ENCODE measurements at regions not wholly inside any gene's neighbourhood (a gene's known extent, or its start where the extent isn't known, plus 50 kb on each side); places are given as distances from the start of the nearest gene placed in this dataset.

DNA sequence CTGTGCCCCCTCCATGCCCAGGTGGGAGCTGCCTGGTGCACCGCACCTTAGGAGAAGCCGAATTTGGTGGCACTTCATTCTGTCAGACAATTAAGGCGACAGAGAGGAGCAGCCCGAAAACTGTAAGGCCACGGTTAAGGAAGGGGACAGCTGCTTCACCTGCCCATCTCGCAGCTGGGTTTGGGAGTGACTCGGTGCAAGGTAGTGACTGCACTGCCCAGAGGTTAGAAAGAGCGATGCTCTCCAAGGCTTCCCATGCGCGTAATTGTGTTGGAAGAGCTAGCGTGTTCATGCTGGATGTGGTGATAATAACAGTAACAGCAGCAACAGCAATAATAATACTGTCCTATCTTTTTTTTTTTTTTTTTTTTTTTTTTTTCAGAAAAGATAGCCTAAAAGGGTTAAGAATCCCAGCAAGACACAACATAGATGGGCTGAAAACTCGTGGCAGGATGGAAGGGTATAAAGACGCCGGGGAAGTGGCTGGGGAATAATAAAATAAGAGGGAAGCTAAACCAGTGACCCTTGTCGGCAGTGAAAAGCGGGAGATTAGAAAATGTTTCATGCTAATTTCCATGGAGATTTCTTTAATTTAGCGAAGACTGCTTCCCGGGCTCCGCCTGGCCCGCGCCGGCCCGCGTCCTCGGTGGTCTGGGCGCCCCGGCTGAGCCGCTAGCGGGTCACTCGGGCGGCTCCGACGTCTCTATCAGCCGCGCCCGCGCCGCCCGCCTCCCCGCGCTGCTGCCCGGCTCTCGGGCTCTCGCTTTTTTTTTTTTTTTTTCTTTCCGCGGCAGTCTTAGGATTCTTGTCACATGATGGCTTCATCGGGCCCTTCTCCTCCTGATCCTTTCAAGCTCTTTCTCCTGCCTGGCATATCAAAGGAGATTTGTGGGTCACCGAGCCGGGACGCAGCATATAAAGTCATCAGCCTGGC lies 617.1 kb downstream of the NR2F2 start:
- TF ChIP-seq, protein P1, sequence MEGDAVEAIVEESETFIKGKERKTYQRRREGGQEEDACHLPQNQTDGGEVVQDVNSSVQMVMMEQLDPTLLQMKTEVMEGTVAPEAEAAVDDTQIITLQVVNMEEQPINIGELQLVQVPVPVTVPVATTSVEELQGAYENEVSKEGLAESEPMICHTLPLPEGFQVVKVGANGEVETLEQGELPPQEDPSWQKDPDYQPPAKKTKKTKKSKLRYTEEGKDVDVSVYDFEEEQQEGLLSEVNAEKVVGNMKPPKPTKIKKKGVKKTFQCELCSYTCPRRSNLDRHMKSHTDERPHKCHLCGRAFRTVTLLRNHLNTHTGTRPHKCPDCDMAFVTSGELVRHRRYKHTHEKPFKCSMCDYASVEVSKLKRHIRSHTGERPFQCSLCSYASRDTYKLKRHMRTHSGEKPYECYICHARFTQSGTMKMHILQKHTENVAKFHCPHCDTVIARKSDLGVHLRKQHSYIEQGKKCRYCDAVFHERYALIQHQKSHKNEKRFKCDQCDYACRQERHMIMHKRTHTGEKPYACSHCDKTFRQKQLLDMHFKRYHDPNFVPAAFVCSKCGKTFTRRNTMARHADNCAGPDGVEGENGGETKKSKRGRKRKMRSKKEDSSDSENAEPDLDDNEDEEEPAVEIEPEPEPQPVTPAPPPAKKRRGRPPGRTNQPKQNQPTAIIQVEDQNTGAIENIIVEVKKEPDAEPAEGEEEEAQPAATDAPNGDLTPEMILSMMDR (IDR thresholded peaks at IDR 0.05; ENCODE audit: control insufficient read depth, insufficient read depth, low read depth, low read length, missing control alignments) = no peak
- no peak overlapping the region for H3K4me3 ChIP-seq (ENCODE audit: control insufficient read depth, low read depth, low read length)
- no peak for DNase-seq (ENCODE audit: low read depth)

DNA sequence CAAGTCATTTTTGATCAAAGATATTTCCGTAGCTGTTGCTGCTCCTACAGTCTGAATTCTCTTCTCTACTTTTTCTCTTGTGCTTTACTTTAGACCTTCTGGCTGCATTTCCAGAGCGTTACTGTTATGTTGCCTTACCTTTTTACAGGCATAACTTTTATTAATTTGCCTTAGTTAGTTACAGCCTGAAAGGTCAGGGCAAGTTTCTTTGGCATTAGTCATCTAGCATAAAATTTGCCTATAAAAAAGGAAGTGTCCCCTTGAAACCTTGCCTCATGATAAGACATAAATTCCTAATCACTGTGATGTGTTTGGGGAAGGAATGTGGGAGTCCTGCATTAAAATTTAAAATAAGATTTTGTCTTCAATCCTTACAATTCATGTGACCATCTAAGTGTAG lies 618.5 kb downstream of the NR2F2 start:
- TF ChIP-seq, protein P1 (IDR thresholded peaks at IDR 0.05; ENCODE audit: control insufficient read depth, insufficient read depth, low read depth, low read length, missing control alignments) = no peak
- no peak overlapping the region for H3K4me3 ChIP-seq (ENCODE audit: control insufficient read depth, low read depth, low read length)
- DNase-seq (ENCODE audit: low read depth) = no peak

DNA sequence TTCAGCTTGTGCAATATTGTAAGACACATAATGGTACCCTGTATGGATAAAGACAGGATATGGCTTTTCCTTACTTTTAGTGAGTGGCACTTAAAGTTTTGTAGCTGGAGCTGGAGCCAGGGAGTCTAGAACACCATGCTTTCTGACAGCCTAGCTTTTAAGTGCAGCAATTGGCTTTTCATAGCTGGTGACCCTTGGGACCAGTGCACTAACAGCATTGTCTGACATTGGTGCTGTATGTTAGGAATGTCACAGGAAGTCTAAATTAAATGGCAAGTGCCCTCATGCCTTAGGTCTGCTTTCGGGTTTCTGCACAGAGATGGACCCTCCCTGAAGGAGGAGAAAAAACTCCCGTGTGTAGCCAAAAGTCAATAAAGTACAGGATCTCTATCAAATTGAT lies 628.2 kb downstream of the NR2F2 start:
- no peak for DNase-seq (ENCODE audit: low read depth)
- H3K4me3 ChIP-seq (ENCODE audit: control insufficient read depth, low read depth, low read length) = no peak overlapping the region
- TF ChIP-seq, protein P1 (IDR thresholded peaks at IDR 0.05; ENCODE audit: control insufficient read depth, insufficient read depth, low read depth, low read length, missing control alignments) = no peak

DNA sequence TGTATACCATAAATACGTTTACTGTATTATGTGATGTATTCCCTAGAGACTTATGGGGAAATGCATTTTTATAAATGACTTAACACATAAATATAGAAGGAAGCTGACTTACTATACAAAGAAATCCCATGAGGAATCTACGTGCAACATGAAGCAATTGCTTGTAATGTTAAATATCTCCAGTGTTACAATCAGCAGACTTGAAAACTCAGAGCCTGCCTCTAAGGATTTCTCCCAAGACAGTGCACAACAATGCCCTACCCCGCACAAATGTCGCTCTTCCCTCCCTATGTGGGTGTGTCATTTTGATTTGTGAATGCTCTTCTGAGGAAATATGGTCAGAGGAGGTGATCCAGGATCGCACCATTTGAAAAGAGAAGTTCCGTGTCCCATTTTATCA lies 629.0 kb downstream of the NR2F2 start:
- TF ChIP-seq, protein P1 (IDR thresholded peaks at IDR 0.05; ENCODE audit: control insufficient read depth, insufficient read depth, low read depth, low read length, missing control alignments) = no peak
- no peak for DNase-seq (ENCODE audit: low read depth)
- H3K4me3 ChIP-seq (ENCODE audit: control insufficient read depth, low read depth, low read length) = no peak overlapping the region

DNA sequence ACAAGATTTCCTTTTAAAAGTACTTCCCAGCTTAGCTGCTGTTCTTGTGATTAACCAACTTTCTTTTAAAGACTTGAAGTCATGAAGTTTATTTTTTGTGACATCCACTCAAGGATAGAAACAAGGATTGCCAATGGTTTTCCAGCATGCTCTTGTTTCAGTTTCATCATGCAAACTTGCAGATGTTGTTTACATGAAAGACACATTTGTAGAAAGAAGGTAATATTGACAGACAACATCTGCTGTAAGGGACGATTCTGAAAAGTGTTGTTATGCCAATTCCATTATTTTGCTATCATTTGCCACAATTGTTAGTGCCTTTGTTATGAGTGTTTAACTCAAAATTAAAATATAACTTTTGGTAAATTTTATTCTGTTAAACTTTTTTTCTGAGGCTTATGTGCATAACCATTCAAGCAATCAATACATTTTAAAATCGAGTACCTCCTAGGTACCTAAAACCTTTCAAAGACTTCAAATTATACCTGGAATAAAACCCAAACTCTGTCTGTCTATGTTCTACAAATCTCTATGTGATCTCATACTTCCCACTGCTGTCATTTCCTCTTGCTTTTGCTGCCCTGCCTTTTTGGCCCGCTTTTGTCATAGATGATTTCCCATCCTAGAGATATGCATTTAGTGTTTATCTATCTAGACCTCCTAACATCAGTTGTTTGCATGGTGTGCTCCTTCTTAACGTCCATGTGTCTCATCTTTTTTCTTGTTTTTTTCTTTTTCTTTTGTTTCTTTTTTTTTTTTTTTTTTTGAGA lies 630.4 kb downstream of the NR2F2 start:
- DNase-seq (ENCODE audit: low read depth) = no peak
- TF ChIP-seq, protein P1 (IDR thresholded peaks at IDR 0.05; ENCODE audit: control insufficient read depth, insufficient read depth, low read depth, low read length, missing control alignments) = no peak
- no peak overlapping the region for H3K4me3 ChIP-seq (ENCODE audit: control insufficient read depth, low read depth, low read length)

DNA sequence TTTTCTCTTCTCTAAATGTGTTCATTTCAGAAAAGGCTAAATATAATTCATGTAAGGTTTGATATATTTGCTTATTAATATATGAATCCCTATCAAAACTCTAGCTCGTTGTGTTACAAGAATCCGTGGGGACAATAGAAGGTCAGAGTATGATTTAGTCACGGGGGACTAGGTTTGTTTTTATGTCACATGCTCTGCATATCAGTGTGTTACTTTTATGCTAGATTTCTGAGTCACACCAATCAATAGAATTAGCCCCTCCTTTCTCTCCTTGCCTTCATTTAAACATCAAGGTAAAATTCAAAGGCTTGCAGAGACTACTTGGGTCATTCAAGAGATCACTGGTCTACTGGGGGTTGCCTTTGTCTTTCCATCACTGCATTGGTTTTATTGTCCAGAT lies 636.1 kb downstream of the NR2F2 start:
- TF ChIP-seq, protein P1 (IDR thresholded peaks at IDR 0.05; ENCODE audit: control insufficient read depth, insufficient read depth, low read depth, low read length, missing control alignments) = no peak
- DNase-seq (ENCODE audit: low read depth) = no peak
- H3K4me3 ChIP-seq (ENCODE audit: control insufficient read depth, low read depth, low read length) = no peak overlapping the region

All from AG09309 (cell line).